ENCODE measurements at regions not wholly inside any gene's neighbourhood (a gene's known extent, or its start where the extent isn't known, plus 50 kb on each side); places are given as distances from the start of the nearest gene placed in this dataset.
"Not testable (repeated sequence)": the region's sequence is repeated elsewhere in the genome, so short reads cannot be mapped to it uniquely, and the experiment has no call there.

DNA sequence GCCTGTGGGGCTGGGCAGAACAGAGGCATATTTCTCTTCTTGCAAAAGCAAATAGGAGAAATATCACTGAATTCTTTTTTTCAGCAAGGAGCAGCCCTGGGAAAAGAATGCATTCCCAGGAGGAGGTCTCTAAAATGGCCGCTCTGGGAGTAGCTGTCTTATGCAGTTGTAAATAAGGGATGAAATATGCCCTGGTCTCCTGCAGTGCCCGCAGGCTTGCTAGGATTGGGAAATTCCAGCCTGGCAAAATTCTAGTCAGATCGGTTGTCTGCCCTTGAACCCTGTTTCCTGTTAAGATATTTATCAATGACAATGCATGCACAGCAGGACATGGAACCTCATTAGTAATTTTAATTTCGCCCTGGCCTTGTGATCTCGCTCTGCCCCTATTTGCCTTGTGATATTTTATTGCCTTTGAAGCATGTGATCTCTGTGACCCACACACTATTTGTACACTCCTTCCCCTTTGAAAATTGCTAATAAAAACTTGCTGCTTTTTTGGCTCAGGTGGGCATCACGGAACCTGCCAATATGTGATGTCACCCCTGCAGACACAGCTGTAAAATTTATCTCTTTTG lies 1993.2 kb downstream of the PCDH9 start:
- DNase-seq (ENCODE audit: low read depth) (no peak), FAIRE-seq (no peak)
- no peak overlapping the region for H3K4me3 ChIP-seq (ENCODE audit: insufficient read depth, low read depth, low read length)
- H3K4me1 Mint-ChIP-seq (ENCODE audit: low read depth, unreplicated experiment) = peaks cover 5% of the 10 kb centered on the region
- no peaks in the 10 kb centered on the region for H4K20me1 ChIP-seq (ENCODE audit: insufficient read depth, low read length)
- no peaks in the 10 kb centered on the region for H3K79me2 ChIP-seq (ENCODE audit: insufficient read depth, low read length)
- peaks cover 10% of the 10 kb centered on the region for H3K9me3 Mint-ChIP-seq (ENCODE audit: unreplicated experiment)
- H3K4me1 ChIP-seq (ENCODE audit: insufficient read depth, low read length) = no peaks in the 10 kb centered on the region
- H3K36me3 ChIP-seq (ENCODE audit: insufficient read depth, low read length) = no peaks in the 10 kb centered on the region
- H3K27me3 Mint-ChIP-seq (ENCODE audit: low read depth, unreplicated experiment) = no peaks in the 10 kb centered on the region
- no peak overlapping the region for H2AFZ ChIP-seq (ENCODE audit: low read depth, low read length)
- no peak overlapping the region for H3K9ac ChIP-seq (ENCODE audit: low read length)
- H3K36me3 Mint-ChIP-seq (ENCODE audit: low read depth, unreplicated experiment) = no peaks in the 10 kb centered on the region
- H3K27me3 ChIP-seq (ENCODE audit: insufficient read depth, low read length) = no peaks in the 10 kb centered on the region
- H3K4me3 Mint-ChIP-seq (ENCODE audit: unreplicated experiment) = no peak overlapping the region
- no peaks in the 10 kb centered on the region for H3K9me3 ChIP-seq (ENCODE audit: insufficient read depth, low read depth, low read length)
- no peak overlapping the region for H3K4me2 ChIP-seq (ENCODE audit: low read length)
- no peak overlapping the region for H3K27ac Mint-ChIP-seq (ENCODE audit: unreplicated experiment)
- no peak for TF ChIP-seq EZH2 (IDR thresholded peaks at IDR 0.05; ENCODE audit: insufficient read depth, low read length)
- TF ChIP-seq CTCF (IDR thresholded peaks at IDR 0.05; ENCODE audit: insufficient read depth, low read depth, low read length) = no peak
- no peak overlapping the region for H3K27ac ChIP-seq (ENCODE audit: low read depth, low read length)

DNA sequence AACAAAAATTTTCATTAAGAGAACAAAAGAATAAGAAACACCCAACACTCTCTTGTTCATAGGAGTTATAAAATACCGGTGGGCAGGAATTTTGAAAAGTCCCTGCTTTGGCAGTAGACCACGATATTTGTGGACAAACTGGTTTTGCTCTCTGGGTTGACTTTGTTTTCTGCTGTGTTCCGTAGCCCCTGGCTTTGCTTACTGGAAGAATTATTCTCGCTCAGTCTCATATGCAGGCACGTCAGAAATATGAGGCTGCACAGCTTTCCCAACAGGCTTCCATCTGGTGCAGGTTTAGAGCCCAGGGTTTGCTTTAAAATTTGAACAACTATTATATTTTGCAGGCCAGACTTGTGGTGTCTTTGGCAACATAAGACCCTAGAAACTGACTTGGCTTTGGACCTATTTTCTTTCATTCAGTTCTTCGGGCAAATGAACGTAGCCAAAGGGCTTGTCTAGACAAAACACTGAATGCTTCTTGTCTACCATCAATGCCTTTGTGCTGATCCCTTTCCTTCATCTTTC lies 2012.6 kb downstream of the PCDH9 start:
- TF ChIP-seq CTCF (IDR thresholded peaks at IDR 0.05; ENCODE audit: insufficient read depth, low read depth, low read length) (no peak), EZH2 (IDR thresholded peaks at IDR 0.05; ENCODE audit: insufficient read depth, low read length) (no peak)

GRCh38 chr13:65202845-65203244 lies 2027.3 kb downstream of the PCDH9 start:
- FAIRE-seq; H3K27me3 Mint-ChIP-seq (ENCODE audit: low read depth, unreplicated experiment): not testable (repeated sequence)

More for the DNA sequence above, 2012.6 kb downstream of the PCDH9 start:
- H3K79me2 ChIP-seq (ENCODE audit: insufficient read depth, low read length) = no peaks in the 10 kb centered on the region
- no peak overlapping the region for H3K9ac ChIP-seq (ENCODE audit: low read length)
- no peak overlapping the region for H3K4me3 ChIP-seq (ENCODE audit: insufficient read depth, low read depth, low read length)
- no peaks in the 10 kb centered on the region for H3K36me3 ChIP-seq (ENCODE audit: insufficient read depth, low read length)
- Mint-ChIP-seq H3K4me1 (ENCODE audit: low read depth, unreplicated experiment) (no peaks in the 10 kb centered on the region), H3K9me3 (ENCODE audit: unreplicated experiment) (peaks cover 3% of the 10 kb centered on the region), H3K27me3 (ENCODE audit: low read depth, unreplicated experiment) (no peaks in the 10 kb centered on the region), H3K27ac (ENCODE audit: unreplicated experiment) (no peak overlapping the region), H3K4me3 (ENCODE audit: unreplicated experiment) (no peak overlapping the region), H3K36me3 (ENCODE audit: low read depth, unreplicated experiment) (no peaks in the 10 kb centered on the region)
- no peaks in the 10 kb centered on the region for H3K9me3 ChIP-seq (ENCODE audit: insufficient read depth, low read depth, low read length)
- FAIRE-seq (no peak), DNase-seq (ENCODE audit: low read depth) (no peak)
- no peak overlapping the region for H3K4me2 ChIP-seq (ENCODE audit: low read length)
- no peak overlapping the region for H2AFZ ChIP-seq (ENCODE audit: low read depth, low read length)
- no peaks in the 10 kb centered on the region for H4K20me1 ChIP-seq (ENCODE audit: insufficient read depth, low read length)
- H3K4me1 ChIP-seq (ENCODE audit: insufficient read depth, low read length) = no peaks in the 10 kb centered on the region
- H3K27ac ChIP-seq (ENCODE audit: low read depth, low read length) = no peak overlapping the region
- no peaks in the 10 kb centered on the region for H3K27me3 ChIP-seq (ENCODE audit: insufficient read depth, low read length)

More at GRCh38 chr13:65202845-65203244, 2027.3 kb downstream of the PCDH9 start:
- H3K27ac ChIP-seq (ENCODE audit: low read depth, low read length); H3K27ac Mint-ChIP-seq (ENCODE audit: unreplicated experiment); H3K4me3 Mint-ChIP-seq (ENCODE audit: unreplicated experiment); H3K36me3 Mint-ChIP-seq (ENCODE audit: low read depth, unreplicated experiment); H3K9ac ChIP-seq (ENCODE audit: low read length); H3K4me2 ChIP-seq (ENCODE audit: low read length); DNase-seq (ENCODE audit: low read depth); H3K9me3 ChIP-seq (ENCODE audit: insufficient read depth, low read depth, low read length); H3K36me3 ChIP-seq (ENCODE audit: insufficient read depth, low read length); H3K4me1 Mint-ChIP-seq (ENCODE audit: low read depth, unreplicated experiment); H4K20me1 ChIP-seq (ENCODE audit: insufficient read depth, low read length); H3K9me3 Mint-ChIP-seq (ENCODE audit: unreplicated experiment); H3K27me3 ChIP-seq (ENCODE audit: insufficient read depth, low read length); H3K79me2 ChIP-seq (ENCODE audit: insufficient read depth, low read length); H2AFZ ChIP-seq (ENCODE audit: low read depth, low read length); H3K4me1 ChIP-seq (ENCODE audit: insufficient read depth, low read length); H3K4me3 ChIP-seq (ENCODE audit: insufficient read depth, low read depth, low read length): not testable (repeated sequence)

Data from astrocyte (in vitro differentiated cells and primary cell).